Stomach (tissue), 8 donors: ENCODE measurements at regions not wholly inside any gene's neighbourhood (a gene's known extent, or its start where the extent isn't known, plus 50 kb on each side); places are given as distances from the start of the nearest gene placed in this dataset.

Source experiments
- DNase-seq, 2 donors: peaks; one replicate each; pipeline versions ENCODE4 v3.0.0 to v3.0.0-alpha.2; 2013 to 2019
- H3K27ac ChIP-seq, 5 donors: fragments of 200-600 bp in 4 of 5; sonication (generic) in 4 of 5; one replicate each; pipeline ENCODE4 v1.5.1; 2013 to 2019; ENCODE audit warnings: mild to moderate bottlenecking in 1 of 5, moderate library complexity in 1 of 5
- H3K27me3 ChIP-seq, 3 donors: fragments of 200-600 bp; sonication (generic); one replicate each; pipeline ENCODE4 v1.5.1; 2017 to 2019; ENCODE audit warnings: mixed run types in 1 of 3
- H3K36me3 ChIP-seq, 4 donors: fragments of 200-600 bp; sonication (generic); 1 replicate in 3 of 4; 2 replicates in 1 of 4; pipeline ENCODE4 v1.5.1; 2016 to 2019
- H3K4me1 ChIP-seq, 4 donors: fragments of 200-600 bp; sonication (generic); one replicate each; pipeline ENCODE4 v1.5.1; 2016 to 2019
- H3K4me3 ChIP-seq, 4 donors: fragments of 200-600 bp; sonication (generic) in 3 of 4; one replicate each; pipeline ENCODE4 v1.5.1; 2016 to 2019; ENCODE audit warnings: mild to moderate bottlenecking in 1 of 4
- H3K9me3 ChIP-seq, 4 donors: fragments of 200-600 bp; sonication (generic); one replicate each; pipeline ENCODE4 v1.5.1; 2016 to 2019
- CTCF ChIP-seq, 7 experiments: fragments of 450-650 bp in 4 of 7; fragments of 200-600 bp in 3 of 7; sonication (generic) in 3 of 7; IDR thresholded peaks; one replicate each; pipeline ENCODE4 v1.5.1; 2016 to 2019; ENCODE audit warnings: antibody characterized with exemption in 7 of 7, control low read depth in 2 of 7, mild to moderate bottlenecking in 1 of 7
- EP300 ChIP-seq: sonication (generic); formaldehyde crosslinking; IDR thresholded peaks from one replicate; pipeline ENCODE4 v1.6.1; 2017; ENCODE audit warnings: antibody characterized with exemption
- POLR2A ChIP-seq, 4 donors: fragments of 450-650 bp; IDR thresholded peaks; one replicate each; pipeline ENCODE4 v1.6.1; 2016; ENCODE audit warnings: antibody characterized with exemption in 4 of 4, control low read depth in 2 of 4, mild to moderate bottlenecking in 1 of 4, moderate library complexity in 1 of 4
- POLR2AphosphoS5 ChIP-seq, 3 donors: sonication (generic); formaldehyde crosslinking; IDR thresholded peaks; one replicate each; pipeline ENCODE4 v1.6.1; 2016; ENCODE audit warnings: antibody characterized with exemption in 3 of 3
- WGBS, 5 donors: extraction: QIAGEN DNeasy Blood & Tissue Kit in 3 of 5; methylation state at CpG; one replicate each; pipeline versions ENCODE4 v1.1.5 to v1.1.7; 2013 to 2018; 5-methylcytosine and 5-hydroxymethylcytosine counted together
- intact Hi-C: fragments of 100-400 bp; cut with DNase I; formaldehyde crosslinking; loops from one replicate; pipeline ENCODE4 v1.15.1; 2023; ENCODE audit warnings: low total_unique reads
- donor health status: healthy with polysubstance abuse.
- donor health status: Bipolar disorder and iron deficiency.
- donor health status: healthy.

GRCh38 chr2:67660871-67661270 lies 263.7 kb downstream of the ETAA1 start:
- no peaks in the 10 kb centered on the region for H3K36me3 ChIP-seq
- TF ChIP-seq CTCF (IDR thresholded peaks at IDR 0.05) (no peak), POLR2A (IDR thresholded peaks at IDR 0.05) (no peak), POLR2AphosphoS5 (IDR thresholded peaks at IDR 0.05) (no peak), EP300 (no peak)
- DNase-seq, result no peak
- no peaks in the 10 kb centered on the region for H3K27me3 ChIP-seq
- H3K4me3 ChIP-seq, result no peak overlapping the region
- H3K9me3 ChIP-seq, result no peaks in the 10 kb centered on the region
- H3K27ac ChIP-seq, result peak overlapping the region in 2 of 5 donors; percentile 41 to 80
- intact Hi-C loops, result no loop called here
- no peaks in the 10 kb centered on the region for H3K4me1 ChIP-seq

GRCh38 chr2:67662222-67662621 lies 265.1 kb downstream of the ETAA1 start:
- TF ChIP-seq POLR2AphosphoS5 (IDR thresholded peaks at IDR 0.05), result no peak
- no peaks in the 10 kb centered on the region for H3K36me3 ChIP-seq
- H3K27me3 ChIP-seq, result no peaks in the 10 kb centered on the region
- intact Hi-C loops, result no loop called here
- H3K27ac ChIP-seq, result peak overlapping the region in 1 of 5 donors; percentile 80
- H3K9me3 ChIP-seq, result no peaks in the 10 kb centered on the region
- peaks cover 0 to 7% (median 2%) of the 10 kb centered on the region in 4 donors for H3K4me1 ChIP-seq
- DNase-seq, result no peak
- H3K4me3 ChIP-seq, result no peak overlapping the region

- WGBS, 5 donors, result 49 to 85% (median 79%) methylated on average over 2 of the region's 2 CpGs
- no peaks in the 10 kb centered on the region for H3K9me3 ChIP-seq
- no peaks in the 10 kb centered on the region for H3K27me3 ChIP-seq
- H3K27ac ChIP-seq, result peak overlapping the region in 1 of 5 donors; percentile 80
- peaks cover 0 to 11% (median 3%) of the 10 kb centered on the region in 4 donors for H3K4me1 ChIP-seq
- no peak for TF ChIP-seq CTCF (IDR thresholded peaks at IDR 0.05)
- TF ChIP-seq POLR2A (IDR thresholded peaks at IDR 0.05), result no peak
- TF ChIP-seq POLR2AphosphoS5 (IDR thresholded peaks at IDR 0.05), result no peak
- no peak for TF ChIP-seq EP300
- no peak for DNase-seq
- H3K4me3 ChIP-seq, result no peak overlapping the region
- H3K36me3 ChIP-seq, result no peaks in the 10 kb centered on the region
- intact Hi-C loops, result no loop called here
Observed at GRCh38 chr2:67663776-67664175, 266.6 kb downstream of the ETAA1 start.

GRCh38 chr2:67666386-67667053 lies 269.4 kb downstream of the ETAA1 start:
- H3K27ac ChIP-seq, result peak overlapping the region in 4 of 5 donors; percentile 16 to 78 (median 57)
- no peak overlapping the region for H3K4me3 ChIP-seq
- no peaks in the 10 kb centered on the region for H3K27me3 ChIP-seq
- intact Hi-C loops, result no loop called here
- no peaks in the 10 kb centered on the region for H3K9me3 ChIP-seq
- no peaks in the 10 kb centered on the region for H3K36me3 ChIP-seq
- peaks cover 0 to 11% (median 3%) of the 10 kb centered on the region in 4 donors for H3K4me1 ChIP-seq
- 48 to 65% (median 60%) methylated on average over 5 of the region's 5 CpGs for WGBS, 5 donors
- DNase-seq, result peak in 1 of 2 donors; percentile 28
- peak; percentile 39 to 83 (median 47) for TF ChIP-seq POLR2AphosphoS5 (IDR thresholded peaks at IDR 0.05)
- TF ChIP-seq EP300, result peak; percentile 95
- TF ChIP-seq POLR2A (IDR thresholded peaks at IDR 0.05), result no peak
- no peak for TF ChIP-seq CTCF (IDR thresholded peaks at IDR 0.05)
